ENCODE measurements at regions not wholly inside any gene's neighbourhood (a gene's known extent, or its start where the extent isn't known, plus 50 kb on each side); places are given as distances from the start of the nearest gene placed in this dataset.

DNA sequence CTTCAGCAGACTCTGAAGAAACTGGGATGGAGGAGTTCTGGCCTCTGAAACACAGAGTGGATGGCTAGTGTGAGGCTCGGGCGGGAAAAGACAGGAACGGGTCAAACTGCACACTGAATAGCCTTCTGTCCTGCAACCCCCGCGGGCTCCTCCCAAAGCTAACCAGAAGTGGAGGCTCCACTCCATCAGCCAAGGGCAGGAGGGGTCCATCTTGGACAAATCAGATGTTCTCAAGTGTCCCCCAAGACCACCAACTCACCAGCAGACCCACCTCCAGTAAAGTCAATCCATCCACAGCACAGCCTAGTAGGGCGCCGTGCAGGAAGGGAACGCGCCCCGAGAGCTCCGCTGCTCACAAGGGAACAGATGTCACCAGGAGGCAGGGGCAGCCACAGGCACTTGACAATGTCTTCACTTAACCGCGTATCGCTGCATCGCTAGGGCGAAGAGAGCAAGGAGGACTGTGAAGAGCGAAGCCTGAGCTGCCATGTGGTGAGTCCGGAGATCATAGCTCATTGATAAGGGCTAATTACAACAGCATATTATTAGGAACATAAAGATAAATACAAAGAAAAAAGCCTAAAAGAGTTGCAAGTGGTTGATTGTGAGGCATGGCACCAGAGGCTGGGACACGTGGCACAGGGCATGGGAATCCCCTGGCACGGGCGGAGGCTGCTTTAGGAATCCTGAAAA lies 494.6 kb upstream of the MYT1L start:
- Histone ChIP-seq H3K79me2 (ENCODE audit: low read length) (no peaks in the 10 kb centered on the region), H3K4me1 (ENCODE audit: low read length) (no peaks in the 10 kb centered on the region), H3K27ac (ENCODE audit: low read length) (no peak overlapping the region), H2AFZ (ENCODE audit: low read length) (no peak overlapping the region), H3K9ac (ENCODE audit: low read length) (no peak overlapping the region), H3K36me3 (replicated peaks; ENCODE audit: insufficient read depth, low read length) (no peaks in the 10 kb centered on the region), H3K9me2 (replicated peaks; ENCODE audit: insufficient read depth, low read length) (no peaks in the 10 kb centered on the region), H3K4me2 (ENCODE audit: low read depth, low read length) (no peak overlapping the region), H4K20me1 (ENCODE audit: insufficient read depth, low read length) (no peaks in the 10 kb centered on the region), H3K9me3 (replicated peaks; ENCODE audit: insufficient read depth, low read length) (no peaks in the 10 kb centered on the region), H3K4me3 (ENCODE audit: low read length) (no peak overlapping the region), H3K27me3 (replicated peaks; ENCODE audit: insufficient read depth, low read length) (no peaks in the 10 kb centered on the region), H3F3A (ENCODE audit: insufficient read depth, low read length) (no peaks in the 10 kb centered on the region)
- no peak for DNase-seq
- TF ChIP-seq, protein P1, sequence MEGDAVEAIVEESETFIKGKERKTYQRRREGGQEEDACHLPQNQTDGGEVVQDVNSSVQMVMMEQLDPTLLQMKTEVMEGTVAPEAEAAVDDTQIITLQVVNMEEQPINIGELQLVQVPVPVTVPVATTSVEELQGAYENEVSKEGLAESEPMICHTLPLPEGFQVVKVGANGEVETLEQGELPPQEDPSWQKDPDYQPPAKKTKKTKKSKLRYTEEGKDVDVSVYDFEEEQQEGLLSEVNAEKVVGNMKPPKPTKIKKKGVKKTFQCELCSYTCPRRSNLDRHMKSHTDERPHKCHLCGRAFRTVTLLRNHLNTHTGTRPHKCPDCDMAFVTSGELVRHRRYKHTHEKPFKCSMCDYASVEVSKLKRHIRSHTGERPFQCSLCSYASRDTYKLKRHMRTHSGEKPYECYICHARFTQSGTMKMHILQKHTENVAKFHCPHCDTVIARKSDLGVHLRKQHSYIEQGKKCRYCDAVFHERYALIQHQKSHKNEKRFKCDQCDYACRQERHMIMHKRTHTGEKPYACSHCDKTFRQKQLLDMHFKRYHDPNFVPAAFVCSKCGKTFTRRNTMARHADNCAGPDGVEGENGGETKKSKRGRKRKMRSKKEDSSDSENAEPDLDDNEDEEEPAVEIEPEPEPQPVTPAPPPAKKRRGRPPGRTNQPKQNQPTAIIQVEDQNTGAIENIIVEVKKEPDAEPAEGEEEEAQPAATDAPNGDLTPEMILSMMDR (IDR thresholded peaks at IDR 0.05; ENCODE audit: low read length), result no peak
- no peak for TF ChIP-seq EZH2phosphoT487 (IDR thresholded peaks at IDR 0.05; ENCODE audit: low read length)

DNA sequence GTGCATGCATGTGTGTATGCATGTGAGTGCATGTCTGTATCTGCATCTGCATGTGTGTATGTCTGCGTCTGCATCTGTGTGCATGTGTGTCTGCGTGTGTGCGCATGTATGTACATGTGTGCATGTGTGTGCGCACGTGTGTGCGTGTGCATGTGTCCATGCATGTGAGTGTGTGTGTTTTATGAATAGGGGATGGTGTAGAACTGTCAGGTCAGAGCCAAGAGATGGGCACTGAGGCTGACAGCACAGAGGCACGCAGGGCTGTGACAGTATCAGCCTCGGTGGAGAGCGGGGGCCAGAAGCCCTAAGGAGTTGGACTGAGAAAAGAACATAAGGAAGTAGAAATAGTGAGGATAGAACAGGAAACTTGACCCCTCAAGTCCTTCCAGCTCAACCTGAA lies 494.0 kb upstream of the MYT1L start:
- Histone ChIP-seq H3K9me2 (replicated peaks; ENCODE audit: insufficient read depth, low read length) (no peaks in the 10 kb centered on the region), H3K9ac (ENCODE audit: low read length) (no peak overlapping the region), H2AFZ (ENCODE audit: low read length) (no peak overlapping the region), H3K4me1 (ENCODE audit: low read length) (no peaks in the 10 kb centered on the region), H3K79me2 (ENCODE audit: low read length) (no peaks in the 10 kb centered on the region), H3K27me3 (replicated peaks; ENCODE audit: insufficient read depth, low read length) (no peaks in the 10 kb centered on the region), H4K20me1 (ENCODE audit: insufficient read depth, low read length) (no peaks in the 10 kb centered on the region), H3K27ac (ENCODE audit: low read length) (no peak overlapping the region), H3F3A (ENCODE audit: insufficient read depth, low read length) (no peaks in the 10 kb centered on the region), H3K4me3 (ENCODE audit: low read length) (no peak overlapping the region), H3K4me2 (ENCODE audit: low read depth, low read length) (no peak overlapping the region), H3K9me3 (replicated peaks; ENCODE audit: insufficient read depth, low read length) (no peaks in the 10 kb centered on the region), H3K36me3 (replicated peaks; ENCODE audit: insufficient read depth, low read length) (no peaks in the 10 kb centered on the region)
- no peak for DNase-seq
- TF ChIP-seq, protein P1 (IDR thresholded peaks at IDR 0.05; ENCODE audit: low read length), result no peak
- TF ChIP-seq EZH2 (optimal IDR thresholded peaks at IDR 0.05; ENCODE audit: low read depth, low read length) (no peak), EZH2phosphoT487 (IDR thresholded peaks at IDR 0.05; ENCODE audit: low read length) (no peak)

DNA sequence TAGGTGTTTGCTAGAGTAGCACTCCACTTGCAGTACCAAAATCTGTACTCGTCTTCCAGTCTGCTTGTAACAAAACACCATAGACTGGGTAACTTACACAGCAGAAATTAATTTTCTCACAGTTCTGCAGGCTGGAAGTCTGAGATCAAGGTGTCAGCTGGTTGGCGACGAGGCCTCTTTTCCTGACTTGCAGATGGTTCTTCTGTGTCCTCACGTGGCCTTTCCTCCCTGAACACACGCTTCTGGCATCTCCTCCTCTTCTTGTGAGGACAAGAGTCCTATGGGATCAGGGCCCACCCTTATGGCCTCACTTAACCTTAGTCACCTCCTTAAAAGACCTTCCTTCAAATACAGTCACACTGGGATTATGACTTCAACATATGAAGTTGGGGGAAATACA lies 493.5 kb upstream of the MYT1L start:
- H3K36me3 ChIP-seq (replicated peaks; ENCODE audit: insufficient read depth, low read length), result no peaks in the 10 kb centered on the region
- no peaks in the 10 kb centered on the region for H3K79me2 ChIP-seq (ENCODE audit: low read length)
- no peaks in the 10 kb centered on the region for H4K20me1 ChIP-seq (ENCODE audit: insufficient read depth, low read length)
- H3K9me3 ChIP-seq (replicated peaks; ENCODE audit: insufficient read depth, low read length), result no peaks in the 10 kb centered on the region
- H3K4me3 ChIP-seq (ENCODE audit: low read length), result no peak overlapping the region
- H3F3A ChIP-seq (ENCODE audit: insufficient read depth, low read length), result no peaks in the 10 kb centered on the region
- H3K27ac ChIP-seq (ENCODE audit: low read length), result no peak overlapping the region
- TF ChIP-seq EZH2 (optimal IDR thresholded peaks at IDR 0.05; ENCODE audit: low read depth, low read length) (no peak), EZH2phosphoT487 (IDR thresholded peaks at IDR 0.05; ENCODE audit: low read length) (no peak)
- TF ChIP-seq, protein P1 (IDR thresholded peaks at IDR 0.05; ENCODE audit: low read length), result no peak
- H3K27me3 ChIP-seq (replicated peaks; ENCODE audit: insufficient read depth, low read length), result no peaks in the 10 kb centered on the region
- H2AFZ ChIP-seq (ENCODE audit: low read length), result no peak overlapping the region
- H3K9ac ChIP-seq (ENCODE audit: low read length), result no peak overlapping the region
- H3K4me2 ChIP-seq (ENCODE audit: low read depth, low read length), result no peak overlapping the region
- H3K9me2 ChIP-seq (replicated peaks; ENCODE audit: insufficient read depth, low read length), result no peaks in the 10 kb centered on the region
- no peaks in the 10 kb centered on the region for H3K4me1 ChIP-seq (ENCODE audit: low read length)
- no peak for DNase-seq

Data from MM.1S (cell line).